ENCODE measurements at regions not wholly inside any gene's neighbourhood (a gene's known extent, or its start where the extent isn't known, plus 50 kb on each side); places are given as distances from the start of the nearest gene placed in this dataset.

- H3K4me1 ChIP-seq (ENCODE audit: control insufficient read depth in 2 of 2, insufficient read depth in 2 of 2, low read length in 2 of 2), result peaks cover 0 to 3% of the 10 kb centered on the region in 2 donors
- 88% methylated on average over 5 of the region's 5 CpGs for WGBS
- no peaks in the 10 kb centered on the region for H3K36me3 ChIP-seq (ENCODE audit: control insufficient read depth in 2 of 2, insufficient read depth in 2 of 2, low read length in 1 of 2)
- H3K27ac ChIP-seq (ENCODE audit: low read depth in 1 of 2, low read length in 1 of 2), result no peak overlapping the region
- H3K4me3 ChIP-seq (ENCODE audit: low read length in 2 of 2), result no peak overlapping the region
- peaks cover 2 to 4% of the 10 kb centered on the region in 2 donors for H3K9me3 ChIP-seq (ENCODE audit: control insufficient read depth in 2 of 2, insufficient read depth in 1 of 2, low read length in 1 of 2)
- no peak for DNase-seq (ENCODE audit: low read depth in 6 of 9, low spot score in 9 of 9)
- H3K27me3 ChIP-seq (ENCODE audit: control insufficient read depth in 2 of 2, insufficient read depth in 1 of 2, low read length in 1 of 2), result no peaks in the 10 kb centered on the region
Measured at GRCh38 chr13:99027661-99028425, 50.0 kb upstream of the DOCK9 start.

GRCh38 chr13:99028890-99029289 is 51.0 kb upstream of the DOCK9 start:
- Histone ChIP-seq H3K4me3 (ENCODE audit: low read length in 2 of 2) (no peak overlapping the region), H3K36me3 (ENCODE audit: control insufficient read depth in 2 of 2, insufficient read depth in 2 of 2, low read length in 1 of 2) (no peaks in the 10 kb centered on the region), H3K4me1 (ENCODE audit: control insufficient read depth in 2 of 2, insufficient read depth in 2 of 2, low read length in 2 of 2) (peaks cover 4 to 5% of the 10 kb centered on the region in 2 donors), H3K27me3 (ENCODE audit: control insufficient read depth in 2 of 2, insufficient read depth in 1 of 2, low read length in 1 of 2) (no peaks in the 10 kb centered on the region), H3K9me3 (ENCODE audit: control insufficient read depth in 2 of 2, insufficient read depth in 1 of 2, low read length in 1 of 2) (peaks cover 2 to 4% of the 10 kb centered on the region in 2 donors), H3K27ac (ENCODE audit: low read depth in 1 of 2, low read length in 1 of 2) (no peak overlapping the region)
- peak in 1 of 9 donors; percentile 31 for DNase-seq (ENCODE audit: low read depth in 6 of 9, low spot score in 9 of 9)

- H3K4me3 ChIP-seq (ENCODE audit: low read length in 2 of 2), result no peak overlapping the region
- H3K36me3 ChIP-seq (ENCODE audit: control insufficient read depth in 2 of 2, insufficient read depth in 2 of 2, low read length in 1 of 2), result no peaks in the 10 kb centered on the region
- no peaks in the 10 kb centered on the region for H3K27me3 ChIP-seq (ENCODE audit: control insufficient read depth in 2 of 2, insufficient read depth in 1 of 2, low read length in 1 of 2)
- no peak for DNase-seq (ENCODE audit: low read depth in 6 of 9, low spot score in 9 of 9)
- peaks cover 4 to 5% of the 10 kb centered on the region in 2 donors for H3K4me1 ChIP-seq (ENCODE audit: control insufficient read depth in 2 of 2, insufficient read depth in 2 of 2, low read length in 2 of 2)
- H3K9me3 ChIP-seq (ENCODE audit: control insufficient read depth in 2 of 2, insufficient read depth in 1 of 2, low read length in 1 of 2), result peaks cover 2 to 4% of the 10 kb centered on the region in 2 donors
- H3K27ac ChIP-seq (ENCODE audit: low read depth in 1 of 2, low read length in 1 of 2), result no peak overlapping the region
Measured at GRCh38 chr13:99029576-99029975, 51.7 kb upstream of the DOCK9 start.

GRCh38 chr13:99030326-99030725 is 52.5 kb upstream of the DOCK9 start:
- peaks cover 4 to 5% of the 10 kb centered on the region in 2 donors for H3K4me1 ChIP-seq (ENCODE audit: control insufficient read depth in 2 of 2, insufficient read depth in 2 of 2, low read length in 2 of 2)
- no peak for DNase-seq (ENCODE audit: low read depth in 6 of 9, low spot score in 9 of 9)
- H3K27ac ChIP-seq (ENCODE audit: low read depth in 1 of 2, low read length in 1 of 2), result no peak overlapping the region
- no peak overlapping the region for H3K4me3 ChIP-seq (ENCODE audit: low read length in 2 of 2)
- no peaks in the 10 kb centered on the region for H3K36me3 ChIP-seq (ENCODE audit: control insufficient read depth in 2 of 2, insufficient read depth in 2 of 2, low read length in 1 of 2)
- H3K27me3 ChIP-seq (ENCODE audit: control insufficient read depth in 2 of 2, insufficient read depth in 1 of 2, low read length in 1 of 2), result no peaks in the 10 kb centered on the region
- H3K9me3 ChIP-seq (ENCODE audit: control insufficient read depth in 2 of 2, insufficient read depth in 1 of 2, low read length in 1 of 2), result peaks cover 2 to 4% of the 10 kb centered on the region in 2 donors

- Histone ChIP-seq H3K9me3 (ENCODE audit: control insufficient read depth in 2 of 2, insufficient read depth in 1 of 2, low read length in 1 of 2) (peaks cover 2 to 4% of the 10 kb centered on the region in 2 donors), H3K27me3 (ENCODE audit: control insufficient read depth in 2 of 2, insufficient read depth in 1 of 2, low read length in 1 of 2) (no peaks in the 10 kb centered on the region), H3K27ac (ENCODE audit: low read depth in 1 of 2, low read length in 1 of 2) (no peak overlapping the region), H3K4me1 (ENCODE audit: control insufficient read depth in 2 of 2, insufficient read depth in 2 of 2, low read length in 2 of 2) (peaks cover 4 to 5% of the 10 kb centered on the region in 2 donors), H3K4me3 (ENCODE audit: low read length in 2 of 2) (no peak overlapping the region), H3K36me3 (ENCODE audit: control insufficient read depth in 2 of 2, insufficient read depth in 2 of 2, low read length in 1 of 2) (no peaks in the 10 kb centered on the region)
- WGBS, result 98% methylated on average over 2 of the region's 2 CpGs
- DNase-seq (ENCODE audit: low read depth in 6 of 9, low spot score in 9 of 9), result no peak
Measured at GRCh38 chr13:99031832-99032231, 54.0 kb upstream of the DOCK9 start.

GRCh38 chr13:99033814-99034213 is 56.0 kb upstream of the DOCK9 start:
- peak in 3 of 9 donors; percentile 32 to 80 (median 45) for DNase-seq (ENCODE audit: low read depth in 6 of 9, low spot score in 9 of 9)
- Histone ChIP-seq H3K9me3 (ENCODE audit: control insufficient read depth in 2 of 2, insufficient read depth in 1 of 2, low read length in 1 of 2) (peaks cover 2 to 3% of the 10 kb centered on the region in 2 donors), H3K27ac (ENCODE audit: low read depth in 1 of 2, low read length in 1 of 2) (no peak overlapping the region), H3K4me1 (ENCODE audit: control insufficient read depth in 2 of 2, insufficient read depth in 2 of 2, low read length in 2 of 2) (peaks cover 4 to 5% of the 10 kb centered on the region in 2 donors), H3K4me3 (ENCODE audit: low read length in 2 of 2) (no peak overlapping the region), H3K27me3 (ENCODE audit: control insufficient read depth in 2 of 2, insufficient read depth in 1 of 2, low read length in 1 of 2) (no peaks in the 10 kb centered on the region), H3K36me3 (ENCODE audit: control insufficient read depth in 2 of 2, insufficient read depth in 2 of 2, low read length in 1 of 2) (no peaks in the 10 kb centered on the region)

- Histone ChIP-seq H3K27ac (ENCODE audit: low read depth in 1 of 2, low read length in 1 of 2) (no peak overlapping the region), H3K27me3 (ENCODE audit: control insufficient read depth in 2 of 2, insufficient read depth in 1 of 2, low read length in 1 of 2) (no peaks in the 10 kb centered on the region), H3K9me3 (ENCODE audit: control insufficient read depth in 2 of 2, insufficient read depth in 1 of 2, low read length in 1 of 2) (no peaks in the 10 kb centered on the region), H3K4me1 (ENCODE audit: control insufficient read depth in 2 of 2, insufficient read depth in 2 of 2, low read length in 2 of 2) (peaks cover 4 to 5% of the 10 kb centered on the region in 2 donors), H3K4me3 (ENCODE audit: low read length in 2 of 2) (no peak overlapping the region), H3K36me3 (ENCODE audit: control insufficient read depth in 2 of 2, insufficient read depth in 2 of 2, low read length in 1 of 2) (no peaks in the 10 kb centered on the region)
- 93% methylated on average over 5 of the region's 5 CpGs for WGBS
- DNase-seq (ENCODE audit: low read depth in 6 of 9, low spot score in 9 of 9), result no peak
Measured at GRCh38 chr13:99034333-99035085, 56.6 kb upstream of the DOCK9 start.

- peaks cover 4 to 5% of the 10 kb centered on the region in 2 donors for H3K4me1 ChIP-seq (ENCODE audit: control insufficient read depth in 2 of 2, insufficient read depth in 2 of 2, low read length in 2 of 2)
- no peaks in the 10 kb centered on the region for H3K27me3 ChIP-seq (ENCODE audit: control insufficient read depth in 2 of 2, insufficient read depth in 1 of 2, low read length in 1 of 2)
- H3K27ac ChIP-seq (ENCODE audit: low read depth in 1 of 2, low read length in 1 of 2), result no peak overlapping the region
- WGBS, result 98% methylated on average over 5 of the region's 5 CpGs
- H3K4me3 ChIP-seq (ENCODE audit: low read length in 2 of 2), result no peak overlapping the region
- H3K9me3 ChIP-seq (ENCODE audit: control insufficient read depth in 2 of 2, insufficient read depth in 1 of 2, low read length in 1 of 2), result no peaks in the 10 kb centered on the region
- no peaks in the 10 kb centered on the region for H3K36me3 ChIP-seq (ENCODE audit: control insufficient read depth in 2 of 2, insufficient read depth in 2 of 2, low read length in 1 of 2)
- no peak for DNase-seq (ENCODE audit: low read depth in 6 of 9, low spot score in 9 of 9)
Measured at GRCh38 chr13:99035715-99036114, 57.9 kb upstream of the DOCK9 start.

GRCh38 chr13:99037756-99038155 is 59.9 kb upstream of the DOCK9 start:
- no peaks in the 10 kb centered on the region for H3K9me3 ChIP-seq (ENCODE audit: control insufficient read depth in 2 of 2, insufficient read depth in 1 of 2, low read length in 1 of 2)
- no peaks in the 10 kb centered on the region for H3K27me3 ChIP-seq (ENCODE audit: control insufficient read depth in 2 of 2, insufficient read depth in 1 of 2, low read length in 1 of 2)
- no peak for DNase-seq (ENCODE audit: low read depth in 6 of 9, low spot score in 9 of 9)
- no peaks in the 10 kb centered on the region for H3K36me3 ChIP-seq (ENCODE audit: control insufficient read depth in 2 of 2, insufficient read depth in 2 of 2, low read length in 1 of 2)
- H3K4me1 ChIP-seq (ENCODE audit: control insufficient read depth in 2 of 2, insufficient read depth in 2 of 2, low read length in 2 of 2), result peaks cover 4 to 5% of the 10 kb centered on the region in 2 donors
- H3K4me3 ChIP-seq (ENCODE audit: low read length in 2 of 2), result no peak overlapping the region
- no peak overlapping the region for H3K27ac ChIP-seq (ENCODE audit: low read depth in 1 of 2, low read length in 1 of 2)
- 73% methylated on average over 2 of the region's 2 CpGs for WGBS

All from thymus (tissue), 11 donors.